K562 (cell line): ENCODE measurements at regions not wholly inside any gene's neighbourhood (a gene's known extent, or its start where the extent isn't known, plus 50 kb on each side); places are given as distances from the start of the nearest gene placed in this dataset.
A peak's percentile ranks its signal among the peaks of the same experiment; 100 is the strongest.

Source experiments
- ATAC-seq: fragments of 200-7000 bp; cut with Tn5 transposase; 3 replicates; pipeline ENCODE4 v1.9.1; 2020; ENCODE audit warnings: moderate library complexity
- BruUV-seq: library from RNA; stranded (reverse); fragments of 400-500 nt; replicated peaks from 2 replicates; lab custom pipeline; 2021; lab: Mats Ljungman, UMichigan
- CTCF ChIA-PET: fragments of 300-600 bp; formaldehyde crosslinking; extraction: SDS; loops from one replicate; lab custom pipeline; 2021; ENCODE audit warnings: low intra/inter-chr PET ratio; lab: Yijun Ruan, JAX
- POLR2A ChIA-PET: fragments of 300-600, 350-650 bp; sonication (Branson Sonifier 250); formaldehyde crosslinking; extraction: SDS; loops from one replicate; lab custom pipeline; 2021; ENCODE audit warnings: antibody characterized with exemption, inconsistent platforms; lab: Yijun Ruan, JAX
- DNase-seq, 4 experiments: peaks; one replicate each; pipeline versions ENCODE4 v3.0.0 to v3.0.0-alpha.2; 2011 to 2018; ENCODE audit warnings: low spot score in 3 of 4, mixed read lengths in 3 of 4; ENCODE audit errors: extremely low read depth in 1 of 4
- FAIRE-seq: peaks from 2 replicates; lab custom pipeline; 2011; peaks lifted over from hg19 to GRCh38; lab: Jason Lieb, UNC
- H2AFZ ChIP-seq: 2 replicates; pipeline ENCODE4 v1.6.0; 2011; ENCODE audit warnings: low read depth, low read length, control low read depth, inconsistent platforms
- H3K27ac ChIP-seq: fragments of 200-600 bp; 3 replicates; pipeline ENCODE4 v1.8.0; 2011; ENCODE audit warnings: low read depth, mild to moderate bottlenecking, control low read depth, inconsistent platforms, low read length, moderate library complexity, mixed read lengths; ENCODE audit errors: extremely low read depth
- H3K27me3 ChIP-seq, 2 experiments: fragments of 300-600 bp in 1 of 2; 2 replicates in 1 of 2; 3 replicates in 1 of 2; pipeline versions ENCODE4 v1.6.0 to v1.8.0; 2011; ENCODE audit warnings: inconsistent platforms in 2 of 2, low read length in 2 of 2, mild to moderate bottlenecking in 1 of 2, mixed read lengths in 1 of 2, moderate library complexity in 1 of 2; ENCODE audit not compliant: control insufficient read depth in 2 of 2, insufficient read depth in 2 of 2
- H3K36me3 ChIP-seq: fragments of 300-600 bp; 3 replicates; pipeline ENCODE4 v1.8.0; 2011; ENCODE audit warnings: mild to moderate bottlenecking, low read length, inconsistent platforms; ENCODE audit not compliant: control insufficient read depth, insufficient read depth
- H3K4me1 ChIP-seq, 2 experiments: fragments of 200-600 bp in 1 of 2; replicated peaks in 1 of 2; 2 replicates in 1 of 2; 3 replicates in 1 of 2; pipeline versions ENCODE4 v1.5.1 to v1.8.0; 2011; ENCODE audit warnings: inconsistent platforms in 2 of 2, low read length in 2 of 2, mild to moderate bottlenecking in 1 of 2, mixed read lengths in 1 of 2, moderate library complexity in 1 of 2; ENCODE audit not compliant: control insufficient read depth in 2 of 2, insufficient read depth in 2 of 2
- H3K4me2 ChIP-seq: 2 replicates; pipeline ENCODE4 v1.6.1; 2011; ENCODE audit warnings: low read length, control low read depth, inconsistent platforms, mixed read lengths; ENCODE audit not compliant: insufficient read depth
- H3K4me3 ChIP-seq: fragments of 200-600 bp; sonication (generic), shearing (Covaris generic); 2 replicates; pipeline ENCODE4 v1.5.1; 2016; ENCODE audit warnings: control low read depth, inconsistent platforms
- H3K79me2 ChIP-seq: fragments of 200-600 bp; 3 replicates; pipeline ENCODE4 v1.8.0; 2011; ENCODE audit warnings: low read length, inconsistent platforms; ENCODE audit not compliant: control insufficient read depth, insufficient read depth
- H3K9ac ChIP-seq, 2 experiments: 2 replicates each; pipeline versions ENCODE4 v1.6.0 to v1.6.1; 2011; ENCODE audit warnings: low read depth in 2 of 2, low read length in 2 of 2, control low read depth in 1 of 2, inconsistent platforms in 1 of 2, mild to moderate bottlenecking in 1 of 2, mixed read lengths in 1 of 2; ENCODE audit not compliant: insufficient read depth in 1 of 2
- H3K9me1 ChIP-seq: one replicate; pipeline ENCODE4 v1.6.0; 2011; ENCODE audit warnings: inconsistent platforms, mild to moderate bottlenecking, low read length, moderate library complexity; ENCODE audit not compliant: control insufficient read depth, insufficient read depth
- H3K9me3 ChIP-seq: replicated peaks from 2 replicates; pipeline ENCODE4 v1.5.1; 2011; ENCODE audit warnings: low read depth, low read length, inconsistent platforms; ENCODE audit not compliant: control insufficient read depth, insufficient read depth
- H4K20me1 ChIP-seq: replicated peaks from 2 replicates; pipeline ENCODE4 v1.6.1; 2011; ENCODE audit warnings: low read length, inconsistent platforms, mixed read lengths; ENCODE audit not compliant: control insufficient read depth, insufficient read depth
- BRF1 ChIP-seq: IDR thresholded peaks from 3 replicates; pipeline ENCODE4 v1.6.1; 2011; ENCODE audit warnings: borderline replicate concordance, mild to moderate bottlenecking; ENCODE audit not compliant: insufficient read length; ENCODE audit errors: extremely low read depth
- PHTF2 ChIP-seq: fragments of 250-450 bp; sonication (Bioruptor Pico); IDR thresholded peaks from 2 replicates; pipeline ENCODE4 v1.5.0; 2021; ENCODE audit warnings: mild to moderate bottlenecking
- POU5F1 ChIP-seq: fragments of 150-350 bp; IDR thresholded peaks from 2 replicates; pipeline ENCODE4 v1.6.1; 2014; ENCODE audit warnings: borderline replicate concordance, low read length, low read depth, mild to moderate bottlenecking; ENCODE audit not compliant: partially characterized antibody
- SREBF1 ChIP-seq: fragments of 150-350 bp; IDR thresholded peaks from 2 replicates; pipeline ENCODE4 v1.6.1; 2014; ENCODE audit warnings: antibody characterized with exemption, low read depth, low read length, borderline replicate concordance
- THRB ChIP-seq: fragments of 450-650 bp; formaldehyde crosslinking; conservative IDR thresholded peaks from 2 replicates; pipeline ENCODE4 v1.4.0; 2022; ENCODE audit warnings: mild to moderate bottlenecking, missing genetic modification characterization
- TSC22D4 ChIP-seq: fragments of 450-650 bp; IDR thresholded peaks from 2 replicates; pipeline ENCODE4 v1.6.1; 2016; ENCODE audit warnings: missing genetic modification characterization, missing biosample characterization, control low read depth
- ZNF121 ChIP-seq: sonication (generic); formaldehyde crosslinking; conservative IDR thresholded peaks from 2 replicates; pipeline ENCODE4 v1.8.0; 2022; ENCODE audit warnings: missing genetic modification reagents
- ZNF639 ChIP-seq, 2 experiments: fragments of 200-800 bp in 1 of 2; sonication (Bioruptor generic) in 1 of 2; sonication (generic) in 1 of 2; formaldehyde crosslinking in 1 of 2; IDR thresholded peaks in 1 of 2; conservative IDR thresholded peaks in 1 of 2; 2 replicates each; pipeline versions ENCODE4 v1.5.0 to v1.6.1; 2016 to 2020; ENCODE audit warnings: missing compliant biosample characterization in 1 of 2, missing genetic modification characterization in 1 of 2, missing genetic modification reagents in 1 of 2
- ZNF644 ChIP-seq: fragments of 200-800 bp; sonication (Bioruptor generic); IDR thresholded peaks from 2 replicates; pipeline ENCODE4 v1.6.1; 2016; ENCODE audit warnings: low read depth, missing genetic modification characterization, missing compliant biosample characterization
- ZSCAN29 ChIP-seq: fragments of 450-650 bp; IDR thresholded peaks from 2 replicates; pipeline ENCODE4 v1.6.1; 2017
- WGBS: fragments of 100-300 bp; shearing (Covaris generic); methylation state at CpG from one replicate; pipeline ENCODE4 v1.1.6; 2016; ENCODE audit warnings: low coverage, mixed read lengths; ENCODE audit not compliant: insufficient coverage; ENCODE audit errors: missing lambda C conversion rate; 5-methylcytosine and 5-hydroxymethylcytosine counted together
- in situ Hi-C: fragments of 300-500 bp; cut with MboI; formaldehyde crosslinking; loops from 4 replicates; pipeline ENCODE4 v1.15.0; 2018; ENCODE audit warnings: inconsistent platforms, mixed read lengths
- intact Hi-C: fragments of 100-400 bp; cut with micrococcal nuclease; formaldehyde crosslinking; loops from 2 replicates; pipeline ENCODE4 v1.14.2; 2022

- no peak overlapping the region for H2AFZ ChIP-seq
- no peak overlapping the region for H3K9ac ChIP-seq
- FAIRE-seq: no peak
- intact Hi-C loops (no loop called here), in situ Hi-C loops (no loop called here)
- no peaks in the 10 kb centered on the region; the same call in 1 of the 2 replicates for H3K9me3 ChIP-seq
- H3K27ac ChIP-seq: no peak overlapping the region
- 3% methylated on average over 10 of the region's 10 CpGs for WGBS
- no peak for TF ChIP-seq TSC22D4 (tag)
- H3K4me2 ChIP-seq: no peak overlapping the region
- no peaks in the 10 kb centered on the region for H3K36me3 ChIP-seq
- POLR2A ChIA-PET: interaction anchor here (0.5 kb wide), 1 partner anchor 11 kb away, joined by 4 read pairs; no protein-coding TSS in a partner anchor
- no peaks in the 10 kb centered on the region for H3K27me3 ChIP-seq
- CTCF ChIA-PET: no interaction called here
- H3K79me2 ChIP-seq: no peaks in the 10 kb centered on the region
- no peak for ATAC-seq
- no peak overlapping the region for H3K4me3 ChIP-seq
- H3K9me1 ChIP-seq: no peaks in the 10 kb centered on the region
- H3K4me1 ChIP-seq: no peaks in the 10 kb centered on the region
- no peak for DNase-seq
- no peaks in the 10 kb centered on the region for H4K20me1 ChIP-seq
- BruUV-seq: no TSS peak
Observed at GRCh38 chr5:4001758-4002533, 406.3 kb downstream of the IRX1 start.

- H4K20me1 ChIP-seq: no peaks in the 10 kb centered on the region
- H3K9me1 ChIP-seq: no peaks in the 10 kb centered on the region
- no TSS peak for BruUV-seq
- no peak for ATAC-seq
- intact Hi-C loops (no loop called here), in situ Hi-C loops (no loop called here)
- H3K4me3 ChIP-seq: no peak overlapping the region
- no peak for FAIRE-seq
- H3K36me3 ChIP-seq: no peaks in the 10 kb centered on the region
- H3K4me2 ChIP-seq: no peak overlapping the region
- TF ChIP-seq ZNF639 (CRISPR knock-in tag; conservative IDR thresholded peaks at IDR 0.05 in 1 of 2, IDR thresholded peaks at IDR 0.05 in 1 of 2): no peak
- no peak for TF ChIP-seq SREBF1
- TF ChIP-seq ZNF644 (tag): no peak
- no peak for TF ChIP-seq ZNF121 (CRISPR knock-in tag)
- no peak for TF ChIP-seq BRF1
- no peak for TF ChIP-seq POU5F1
- TF ChIP-seq PHTF2: no peak
- TF ChIP-seq THRB: no peak
- no peak for TF ChIP-seq ZSCAN29
- no peaks in the 10 kb centered on the region for H3K27me3 ChIP-seq
- peak in 1 of 4 experiments; percentile 5 for DNase-seq
- CTCF ChIA-PET: interaction anchor here (0.6 kb wide), 1 partner anchor 1716 kb away, joined by 3 read pairs; no protein-coding TSS in a partner anchor
- POLR2A ChIA-PET: interaction anchor here (0.6 kb wide), 1 partner anchor 148 kb away, joined by 3 read pairs; no protein-coding TSS in a partner anchor
- no peak overlapping the region for H3K27ac ChIP-seq
- WGBS: 2% methylated on average over 11 of the region's 11 CpGs
- no peak overlapping the region for H2AFZ ChIP-seq
- H3K9ac ChIP-seq: no peak overlapping the region
- no peaks in the 10 kb centered on the region for H3K4me1 ChIP-seq
- H3K79me2 ChIP-seq: no peaks in the 10 kb centered on the region
- H3K9me3 ChIP-seq: no peaks in the 10 kb centered on the region; the same call in 1 of the 2 replicates
Observed at GRCh38 chr5:4005335-4005734, 409.7 kb downstream of the IRX1 start.
